ENCODE measurements at regions not wholly inside any gene's neighbourhood (a gene's known extent, or its start where the extent isn't known, plus 50 kb on each side); places are given as distances from the start of the nearest gene placed in this dataset.

- TF ChIP-seq, protein P1, sequence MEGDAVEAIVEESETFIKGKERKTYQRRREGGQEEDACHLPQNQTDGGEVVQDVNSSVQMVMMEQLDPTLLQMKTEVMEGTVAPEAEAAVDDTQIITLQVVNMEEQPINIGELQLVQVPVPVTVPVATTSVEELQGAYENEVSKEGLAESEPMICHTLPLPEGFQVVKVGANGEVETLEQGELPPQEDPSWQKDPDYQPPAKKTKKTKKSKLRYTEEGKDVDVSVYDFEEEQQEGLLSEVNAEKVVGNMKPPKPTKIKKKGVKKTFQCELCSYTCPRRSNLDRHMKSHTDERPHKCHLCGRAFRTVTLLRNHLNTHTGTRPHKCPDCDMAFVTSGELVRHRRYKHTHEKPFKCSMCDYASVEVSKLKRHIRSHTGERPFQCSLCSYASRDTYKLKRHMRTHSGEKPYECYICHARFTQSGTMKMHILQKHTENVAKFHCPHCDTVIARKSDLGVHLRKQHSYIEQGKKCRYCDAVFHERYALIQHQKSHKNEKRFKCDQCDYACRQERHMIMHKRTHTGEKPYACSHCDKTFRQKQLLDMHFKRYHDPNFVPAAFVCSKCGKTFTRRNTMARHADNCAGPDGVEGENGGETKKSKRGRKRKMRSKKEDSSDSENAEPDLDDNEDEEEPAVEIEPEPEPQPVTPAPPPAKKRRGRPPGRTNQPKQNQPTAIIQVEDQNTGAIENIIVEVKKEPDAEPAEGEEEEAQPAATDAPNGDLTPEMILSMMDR (IDR thresholded peaks at IDR 0.05; ENCODE audit: poor library complexity), result no peak
- no peak for TF ChIP-seq EZH2phosphoT487 (IDR thresholded peaks at IDR 0.05; ENCODE audit: low read depth, severe bottlenecking, unreplicated experiment)
These were observed 261.6 kb upstream of the SPOPL start for GRCh38 chr2:138239902-138240491.

Data from hepatocyte (in vitro differentiated cells).